ENCODE measurements at regions not wholly inside any gene's neighbourhood (a gene's known extent, or its start where the extent isn't known, plus 50 kb on each side); places are given as distances from the start of the nearest gene placed in this dataset.

DNA sequence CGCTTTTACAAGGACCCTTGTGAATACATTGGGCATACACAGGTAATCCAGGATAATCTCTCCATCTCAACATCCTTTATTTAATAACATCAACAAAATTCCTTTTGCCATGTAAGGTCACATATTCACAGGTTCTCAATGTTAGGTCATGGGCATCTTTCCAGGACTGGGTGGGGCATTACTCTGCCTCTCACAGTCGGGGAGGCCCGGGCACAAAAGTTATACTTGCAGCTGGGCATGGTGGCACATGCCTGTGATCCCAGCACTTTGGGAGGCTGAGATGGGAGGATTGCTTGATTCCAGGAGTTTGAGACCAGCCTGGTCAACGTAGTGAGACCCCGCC is 93.7 kb upstream of the AP1S2 start:
- Histone ChIP-seq H3K36me3 (ENCODE audit: control insufficient read depth in 2 of 2, extremely low read depth in 1 of 2, insufficient read depth in 2 of 2, low read length in 2 of 2) (no peaks in the 10 kb centered on the region), H3K9me1 (replicated peaks; ENCODE audit: control insufficient read depth, extremely low read depth, insufficient read depth, low read length) (no peaks in the 10 kb centered on the region), H3K79me2 (ENCODE audit: control insufficient read depth, insufficient read depth, low read length) (no peaks in the 10 kb centered on the region), H4K20me1 (replicated peaks; ENCODE audit: control insufficient read depth, extremely low read depth, insufficient read depth, low read length) (no peaks in the 10 kb centered on the region), H3K27ac (ENCODE audit: insufficient read depth, low read depth, low read length) (no peak overlapping the region), H3K4me1 (ENCODE audit: control insufficient read depth, extremely low read depth, insufficient read depth, low read length) (peaks cover 14% of the 10 kb centered on the region), H3K4me2 (ENCODE audit: insufficient read depth, low read length) (no peak overlapping the region), H2AFZ (ENCODE audit: low read depth, low read length) (no peak overlapping the region), H3K9me3 (replicated peaks; ENCODE audit: control insufficient read depth, insufficient read depth, low read length) (no peaks in the 10 kb centered on the region), H3K4me3 (replicated peaks in 1 of 3; ENCODE audit: insufficient read depth in 1 of 3, low read depth in 1 of 3, low read length in 3 of 3) (no peak overlapping the region), H3K27me3 (ENCODE audit: control insufficient read depth in 2 of 2, insufficient read depth in 2 of 2, low read length in 2 of 2) (no peaks in the 10 kb centered on the region), H3K9ac (replicated peaks; ENCODE audit: extremely low read depth, insufficient read depth, low read length) (no peak overlapping the region)
- no TSS peak for BruUV-seq (replicated peaks)
- intact Hi-C loops (cut with micrococcal nuclease), result no loop called here
- DNase-seq (ENCODE audit: low read depth, low spot score) (no peak), FAIRE-seq (no peak)
- ChIA-PET CTCF (no interaction called here), POLR2A (no interaction called here)
- dilution Hi-C loops (cut with MboI; ENCODE audit: extremely low pct_ligation_motif_present, low sequenced_read_pairs), result no loop called here
- TF ChIP-seq EZH2 (IDR thresholded peaks at IDR 0.05; ENCODE audit: borderline replicate concordance, low read depth, low read length, severe bottlenecking) (no peak), MYC (IDR thresholded peaks at IDR 0.05; ENCODE audit: low read depth, low read length) (no peak), GATA2 (IDR thresholded peaks at IDR 0.05; ENCODE audit: insufficient read depth, insufficient read length, low read depth, low read length) (no peak), FOS (IDR thresholded peaks at IDR 0.05; ENCODE audit: borderline replicate concordance, insufficient read depth, low read length) (no peak), JUN (IDR thresholded peaks at IDR 0.05; ENCODE audit: borderline replicate concordance, insufficient read depth, insufficient read length, low read depth) (no peak), POLR2AphosphoS5 (IDR thresholded peaks at IDR 0.05; ENCODE audit: insufficient read depth, low read depth, low read length) (no peak), POLR2A (IDR thresholded peaks at IDR 0.05; ENCODE audit: low read depth, low read length) (no peak)
- TF ChIP-seq, protein P1, sequence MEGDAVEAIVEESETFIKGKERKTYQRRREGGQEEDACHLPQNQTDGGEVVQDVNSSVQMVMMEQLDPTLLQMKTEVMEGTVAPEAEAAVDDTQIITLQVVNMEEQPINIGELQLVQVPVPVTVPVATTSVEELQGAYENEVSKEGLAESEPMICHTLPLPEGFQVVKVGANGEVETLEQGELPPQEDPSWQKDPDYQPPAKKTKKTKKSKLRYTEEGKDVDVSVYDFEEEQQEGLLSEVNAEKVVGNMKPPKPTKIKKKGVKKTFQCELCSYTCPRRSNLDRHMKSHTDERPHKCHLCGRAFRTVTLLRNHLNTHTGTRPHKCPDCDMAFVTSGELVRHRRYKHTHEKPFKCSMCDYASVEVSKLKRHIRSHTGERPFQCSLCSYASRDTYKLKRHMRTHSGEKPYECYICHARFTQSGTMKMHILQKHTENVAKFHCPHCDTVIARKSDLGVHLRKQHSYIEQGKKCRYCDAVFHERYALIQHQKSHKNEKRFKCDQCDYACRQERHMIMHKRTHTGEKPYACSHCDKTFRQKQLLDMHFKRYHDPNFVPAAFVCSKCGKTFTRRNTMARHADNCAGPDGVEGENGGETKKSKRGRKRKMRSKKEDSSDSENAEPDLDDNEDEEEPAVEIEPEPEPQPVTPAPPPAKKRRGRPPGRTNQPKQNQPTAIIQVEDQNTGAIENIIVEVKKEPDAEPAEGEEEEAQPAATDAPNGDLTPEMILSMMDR (IDR thresholded peaks at IDR 0.05; ENCODE audit: extremely low read depth in 1 of 2, insufficient read depth in 1 of 2, low read depth in 1 of 2, low read length in 2 of 2), result no peak
- TF ChIP-seq, protein P2, sequence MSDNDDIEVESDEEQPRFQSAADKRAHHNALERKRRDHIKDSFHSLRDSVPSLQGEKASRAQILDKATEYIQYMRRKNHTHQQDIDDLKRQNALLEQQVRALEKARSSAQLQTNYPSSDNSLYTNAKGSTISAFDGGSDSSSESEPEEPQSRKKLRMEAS (IDR thresholded peaks at IDR 0.05; ENCODE audit: insufficient read depth, insufficient read length), result no peak
